ENCODE measurements at regions not wholly inside any gene's neighbourhood (a gene's known extent, or its start where the extent isn't known, plus 50 kb on each side); places are given as distances from the start of the nearest gene placed in this dataset.

DNA sequence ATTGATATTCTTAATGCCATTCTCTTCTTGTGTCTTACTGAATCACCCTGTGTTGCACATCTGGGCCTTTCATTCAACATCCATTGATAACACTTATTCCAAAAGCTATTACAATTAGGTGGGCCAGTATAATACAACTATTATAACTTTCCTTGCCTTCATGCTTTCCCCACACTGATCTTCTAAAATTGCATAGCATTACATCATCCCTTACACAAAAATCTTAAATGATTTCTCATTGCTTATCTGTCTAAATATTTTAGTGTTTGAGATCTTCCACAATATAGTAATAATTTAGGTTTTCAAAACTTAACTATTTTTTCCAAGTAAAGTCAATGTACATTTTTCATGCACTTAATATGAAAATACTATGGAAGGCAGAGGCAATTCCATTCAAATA lies 1634.1 kb downstream of the PLA2G4A start:
- TF ChIP-seq, protein P1, sequence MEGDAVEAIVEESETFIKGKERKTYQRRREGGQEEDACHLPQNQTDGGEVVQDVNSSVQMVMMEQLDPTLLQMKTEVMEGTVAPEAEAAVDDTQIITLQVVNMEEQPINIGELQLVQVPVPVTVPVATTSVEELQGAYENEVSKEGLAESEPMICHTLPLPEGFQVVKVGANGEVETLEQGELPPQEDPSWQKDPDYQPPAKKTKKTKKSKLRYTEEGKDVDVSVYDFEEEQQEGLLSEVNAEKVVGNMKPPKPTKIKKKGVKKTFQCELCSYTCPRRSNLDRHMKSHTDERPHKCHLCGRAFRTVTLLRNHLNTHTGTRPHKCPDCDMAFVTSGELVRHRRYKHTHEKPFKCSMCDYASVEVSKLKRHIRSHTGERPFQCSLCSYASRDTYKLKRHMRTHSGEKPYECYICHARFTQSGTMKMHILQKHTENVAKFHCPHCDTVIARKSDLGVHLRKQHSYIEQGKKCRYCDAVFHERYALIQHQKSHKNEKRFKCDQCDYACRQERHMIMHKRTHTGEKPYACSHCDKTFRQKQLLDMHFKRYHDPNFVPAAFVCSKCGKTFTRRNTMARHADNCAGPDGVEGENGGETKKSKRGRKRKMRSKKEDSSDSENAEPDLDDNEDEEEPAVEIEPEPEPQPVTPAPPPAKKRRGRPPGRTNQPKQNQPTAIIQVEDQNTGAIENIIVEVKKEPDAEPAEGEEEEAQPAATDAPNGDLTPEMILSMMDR (IDR thresholded peaks at IDR 0.05; ENCODE audit: low read length) = no peak
- TF ChIP-seq EZH2phosphoT487 (IDR thresholded peaks at IDR 0.05; ENCODE audit: low read length) (no peak), EZH2 (optimal IDR thresholded peaks at IDR 0.05; ENCODE audit: low read depth, low read length) (no peak)

All from MM.1S (cell line).